ENCODE measurements at regions not wholly inside any gene's neighbourhood (a gene's known extent, or its start where the extent isn't known, plus 50 kb on each side); places are given as distances from the start of the nearest gene placed in this dataset.

- Histone ChIP-seq H3K4me1 (ENCODE audit: insufficient read depth, low read length) (no peaks in the 10 kb centered on the region), H2AFZ (ENCODE audit: low read depth, low read length) (no peak overlapping the region), H3K27me3 (ENCODE audit: insufficient read depth, low read length) (no peaks in the 10 kb centered on the region), H3K4me3 (ENCODE audit: low read length) (no peak overlapping the region), H3K9me3 (ENCODE audit: low read length) (no peaks in the 10 kb centered on the region), H3K36me3 (ENCODE audit: insufficient read depth, low read length) (no peaks in the 10 kb centered on the region)
Measured at GRCh38 chr20:52446421-52447224, 255.0 kb upstream of the ZFP64 start.

DNA sequence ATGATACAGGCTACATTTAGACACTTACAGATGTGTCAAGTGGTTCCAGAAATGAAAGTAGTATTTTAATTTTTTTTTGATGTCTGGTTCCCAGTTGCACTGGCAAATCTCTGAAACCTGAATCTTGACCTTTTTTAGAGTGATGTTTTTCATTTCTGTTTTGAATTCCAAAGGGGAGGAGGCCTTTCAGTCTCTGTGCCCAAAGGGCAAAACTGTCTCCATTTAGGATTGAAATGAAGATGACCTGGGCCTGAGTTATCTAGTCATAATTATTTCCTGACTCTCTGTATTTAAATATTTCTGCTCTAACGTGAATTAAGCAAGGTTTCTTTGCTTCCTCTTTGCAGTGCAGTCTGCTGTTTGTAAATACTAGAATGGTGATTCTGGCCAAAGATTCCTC, 252.9 kb upstream of the ZFP64 start:
- H3K4me3 ChIP-seq (ENCODE audit: low read length): no peak overlapping the region
- no peak overlapping the region for H2AFZ ChIP-seq (ENCODE audit: low read depth, low read length)
- H3K4me1 ChIP-seq (ENCODE audit: insufficient read depth, low read length): no peaks in the 10 kb centered on the region
- no peaks in the 10 kb centered on the region for H3K9me3 ChIP-seq (ENCODE audit: low read length)
- H3K36me3 ChIP-seq (ENCODE audit: insufficient read depth, low read length): no peaks in the 10 kb centered on the region
- H3K27me3 ChIP-seq (ENCODE audit: insufficient read depth, low read length): no peaks in the 10 kb centered on the region

GRCh38 chr20:52443874-52444273, 252.3 kb upstream of the ZFP64 start:
- no peaks in the 10 kb centered on the region for H3K36me3 ChIP-seq (ENCODE audit: insufficient read depth, low read length)
- no peaks in the 10 kb centered on the region for H3K9me3 ChIP-seq (ENCODE audit: low read length)
- no peaks in the 10 kb centered on the region for H3K4me1 ChIP-seq (ENCODE audit: insufficient read depth, low read length)
- H2AFZ ChIP-seq (ENCODE audit: low read depth, low read length): no peak overlapping the region
- no peaks in the 10 kb centered on the region for H3K27me3 ChIP-seq (ENCODE audit: insufficient read depth, low read length)
- H3K4me3 ChIP-seq (ENCODE audit: low read length): no peak overlapping the region

DNA sequence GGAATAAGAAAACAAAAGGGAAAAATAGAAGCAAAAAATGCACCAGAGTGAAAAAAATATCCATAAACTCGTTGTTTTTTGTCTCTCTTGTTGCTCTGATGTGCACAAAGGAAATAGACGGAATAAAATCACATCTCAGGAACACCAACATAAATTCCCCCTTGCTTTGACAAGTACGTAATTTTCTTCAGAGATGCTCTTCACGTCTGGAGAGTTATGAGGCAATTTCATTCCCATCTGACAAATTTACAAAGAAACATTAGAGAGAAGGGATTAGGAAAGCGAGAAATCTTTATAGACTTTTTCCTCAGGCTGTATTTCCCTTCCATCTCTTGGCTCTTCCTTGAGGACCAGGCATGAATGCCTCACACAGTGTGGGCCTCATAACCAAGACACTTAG, 250.1 kb upstream of the ZFP64 start:
- no peak overlapping the region for H3K4me3 ChIP-seq (ENCODE audit: low read length)
- H3K27me3 ChIP-seq (ENCODE audit: insufficient read depth, low read length): no peaks in the 10 kb centered on the region
- no peaks in the 10 kb centered on the region for H3K36me3 ChIP-seq (ENCODE audit: insufficient read depth, low read length)
- H3K4me1 ChIP-seq (ENCODE audit: insufficient read depth, low read length): no peaks in the 10 kb centered on the region
- H3K9me3 ChIP-seq (ENCODE audit: low read length): no peaks in the 10 kb centered on the region
- no peak overlapping the region for H2AFZ ChIP-seq (ENCODE audit: low read depth, low read length)

DNA sequence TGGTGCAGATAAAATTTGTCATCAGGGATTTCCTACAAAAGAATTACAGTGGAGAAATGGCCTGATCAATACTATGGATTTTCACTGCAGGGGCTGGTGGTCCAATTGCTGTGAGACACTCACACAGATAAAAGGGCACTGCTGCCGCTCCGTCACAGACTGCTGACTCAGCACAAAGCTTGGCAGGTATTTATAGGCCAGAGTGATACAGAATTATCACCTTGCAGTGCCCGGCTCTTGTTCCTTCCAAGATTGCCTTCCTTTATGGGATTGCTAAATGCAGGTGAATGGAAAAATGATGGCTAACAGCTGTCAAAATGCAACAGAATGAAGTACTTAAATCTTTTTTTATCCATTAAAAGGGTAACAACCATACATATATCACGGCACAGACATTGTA, 247.8 kb upstream of the ZFP64 start:
- H2AFZ ChIP-seq (ENCODE audit: low read depth, low read length): no peak overlapping the region
- no peak overlapping the region for H3K4me3 ChIP-seq (ENCODE audit: low read length)
- H3K27me3 ChIP-seq (ENCODE audit: insufficient read depth, low read length): no peaks in the 10 kb centered on the region
- no peaks in the 10 kb centered on the region for H3K36me3 ChIP-seq (ENCODE audit: insufficient read depth, low read length)
- H3K4me1 ChIP-seq (ENCODE audit: insufficient read depth, low read length): no peaks in the 10 kb centered on the region
- no peaks in the 10 kb centered on the region for H3K9me3 ChIP-seq (ENCODE audit: low read length)

GRCh38 chr20:52438326-52438963, 246.9 kb upstream of the ZFP64 start:
- Histone ChIP-seq H3K4me1 (ENCODE audit: insufficient read depth, low read length) (no peaks in the 10 kb centered on the region), H3K36me3 (ENCODE audit: insufficient read depth, low read length) (no peaks in the 10 kb centered on the region), H3K4me3 (ENCODE audit: low read length) (no peak overlapping the region), H3K9me3 (ENCODE audit: low read length) (no peaks in the 10 kb centered on the region), H3K27me3 (ENCODE audit: insufficient read depth, low read length) (no peaks in the 10 kb centered on the region), H2AFZ (ENCODE audit: low read depth, low read length) (no peak overlapping the region)

DNA sequence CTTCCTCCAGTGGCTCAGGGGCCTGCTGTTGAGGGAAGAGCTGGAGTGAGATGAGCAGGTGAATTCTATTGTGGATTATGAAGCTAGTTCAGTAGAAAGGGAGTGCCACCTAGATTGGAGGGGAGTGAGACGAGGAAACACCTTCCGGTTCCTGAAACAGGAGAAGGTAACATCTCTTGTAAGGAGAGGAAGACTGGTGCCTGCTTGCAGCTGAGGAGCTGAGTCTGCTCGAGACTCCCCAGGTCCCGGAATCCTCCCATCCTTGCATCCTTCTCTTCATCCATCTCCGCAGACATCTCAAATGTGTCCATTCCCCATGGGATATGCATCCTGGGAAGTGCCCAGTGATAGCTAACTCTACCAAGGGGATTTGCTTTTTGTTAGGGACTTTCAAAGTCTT, 242.9 kb upstream of the ZFP64 start:
- Histone ChIP-seq H3K9me3 (ENCODE audit: low read length) (no peaks in the 10 kb centered on the region), H2AFZ (ENCODE audit: low read depth, low read length) (no peak overlapping the region), H3K36me3 (ENCODE audit: insufficient read depth, low read length) (no peaks in the 10 kb centered on the region), H3K4me1 (ENCODE audit: insufficient read depth, low read length) (no peaks in the 10 kb centered on the region), H3K4me3 (ENCODE audit: low read length) (no peak overlapping the region), H3K27me3 (ENCODE audit: insufficient read depth, low read length) (no peaks in the 10 kb centered on the region)

- no peaks in the 10 kb centered on the region for H3K9me3 ChIP-seq (ENCODE audit: low read length)
- no peaks in the 10 kb centered on the region for H3K27me3 ChIP-seq (ENCODE audit: insufficient read depth, low read length)
- no peaks in the 10 kb centered on the region for H3K4me1 ChIP-seq (ENCODE audit: insufficient read depth, low read length)
- H3K36me3 ChIP-seq (ENCODE audit: insufficient read depth, low read length): no peaks in the 10 kb centered on the region
- no peak overlapping the region for H3K4me3 ChIP-seq (ENCODE audit: low read length)
- H2AFZ ChIP-seq (ENCODE audit: low read depth, low read length): no peak overlapping the region
Measured at GRCh38 chr20:52434041-52434425, 242.5 kb upstream of the ZFP64 start.

- Histone ChIP-seq H3K36me3 (ENCODE audit: insufficient read depth, low read length) (no peaks in the 10 kb centered on the region), H3K9me3 (ENCODE audit: low read length) (no peaks in the 10 kb centered on the region)
Measured at GRCh38 chr20:52433326-52434040, 241.9 kb upstream of the ZFP64 start.

DNA sequence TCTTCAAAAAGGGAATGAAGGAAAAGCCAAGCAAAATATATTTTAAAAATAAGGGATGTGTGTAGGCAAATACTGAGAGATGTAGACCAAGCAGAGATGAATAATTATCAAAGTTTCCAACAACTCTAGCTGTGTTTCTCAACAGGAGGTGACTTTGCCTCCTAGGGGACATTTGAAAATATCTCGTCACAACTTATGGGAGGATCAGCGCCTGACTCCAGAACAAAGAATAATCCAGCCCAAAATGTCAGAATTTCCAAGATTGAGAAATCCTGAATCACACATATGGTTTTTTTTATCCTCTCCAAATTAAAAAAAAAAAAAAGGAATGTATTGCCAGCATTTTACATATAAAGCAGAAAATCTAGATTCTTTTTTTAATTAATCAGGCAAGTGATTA, 241.2 kb upstream of the ZFP64 start:
- no peak overlapping the region for H3K4me3 ChIP-seq (ENCODE audit: low read length)
- no peaks in the 10 kb centered on the region for H3K27me3 ChIP-seq (ENCODE audit: insufficient read depth, low read length)
- no peaks in the 10 kb centered on the region for H3K4me1 ChIP-seq (ENCODE audit: insufficient read depth, low read length)
- H3K36me3 ChIP-seq (ENCODE audit: insufficient read depth, low read length): no peaks in the 10 kb centered on the region
- H2AFZ ChIP-seq (ENCODE audit: low read depth, low read length): no peak overlapping the region
- no peaks in the 10 kb centered on the region for H3K9me3 ChIP-seq (ENCODE audit: low read length)

More at GRCh38 chr20:52433326-52434040, 241.9 kb upstream of the ZFP64 start:
- H3K4me3 ChIP-seq (ENCODE audit: low read length): no peak overlapping the region
- no peak overlapping the region for H2AFZ ChIP-seq (ENCODE audit: low read depth, low read length)
- no peaks in the 10 kb centered on the region for H3K4me1 ChIP-seq (ENCODE audit: insufficient read depth, low read length)
- H3K27me3 ChIP-seq (ENCODE audit: insufficient read depth, low read length): no peaks in the 10 kb centered on the region

DNA sequence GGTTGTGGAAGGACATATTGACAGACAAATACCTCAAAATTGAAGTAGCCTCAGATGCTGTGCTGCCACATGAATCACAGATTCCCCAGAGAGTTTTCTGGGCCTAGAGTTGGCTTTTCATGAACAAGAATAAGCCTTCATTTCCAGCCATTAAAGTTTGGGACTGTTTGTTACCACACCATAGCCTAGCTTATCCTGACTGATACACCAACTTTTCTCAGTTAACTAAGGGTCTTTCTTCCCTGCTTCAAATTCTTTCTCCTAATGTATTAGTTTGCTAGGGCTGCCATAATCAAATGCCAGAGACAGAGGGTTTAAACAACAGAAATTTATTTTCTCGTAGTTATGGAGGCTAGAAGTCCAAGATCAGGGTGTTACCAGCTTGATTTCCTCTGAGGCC, 237.4 kb upstream of the ZFP64 start:
- no peak overlapping the region for H3K4me3 ChIP-seq (ENCODE audit: low read length)
- no peak overlapping the region for H2AFZ ChIP-seq (ENCODE audit: low read depth, low read length)
- H3K36me3 ChIP-seq (ENCODE audit: insufficient read depth, low read length): no peaks in the 10 kb centered on the region
- no peaks in the 10 kb centered on the region for H3K27me3 ChIP-seq (ENCODE audit: insufficient read depth, low read length)
- no peaks in the 10 kb centered on the region for H3K9me3 ChIP-seq (ENCODE audit: low read length)
- H3K4me1 ChIP-seq (ENCODE audit: insufficient read depth, low read length): no peaks in the 10 kb centered on the region

DNA sequence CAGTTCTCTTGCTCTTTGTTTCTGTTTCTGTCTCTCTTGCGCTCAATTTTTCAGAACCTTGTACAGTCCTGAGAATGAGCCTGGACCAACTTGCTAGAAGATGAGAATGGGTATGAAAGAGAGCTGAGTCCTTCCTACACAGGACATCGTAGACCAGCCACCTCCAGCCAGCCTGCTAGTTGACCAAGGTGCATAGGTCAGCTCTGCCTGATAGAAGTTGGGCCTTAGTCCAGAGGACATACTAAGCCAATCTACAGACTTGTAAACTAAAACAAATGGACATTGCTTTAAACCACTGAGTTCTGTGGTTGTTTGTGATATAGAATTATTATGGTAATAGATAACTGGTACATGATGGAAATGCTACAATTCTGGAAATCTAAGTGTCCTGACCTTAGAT, 236.4 kb upstream of the ZFP64 start:
- Histone ChIP-seq H3K4me1 (ENCODE audit: insufficient read depth, low read length) (no peaks in the 10 kb centered on the region), H3K36me3 (ENCODE audit: insufficient read depth, low read length) (no peaks in the 10 kb centered on the region), H3K27me3 (ENCODE audit: insufficient read depth, low read length) (no peaks in the 10 kb centered on the region), H3K9me3 (ENCODE audit: low read length) (no peaks in the 10 kb centered on the region), H2AFZ (ENCODE audit: low read depth, low read length) (no peak overlapping the region), H3K4me3 (ENCODE audit: low read length) (no peak overlapping the region)

- Histone ChIP-seq H3K27me3 (ENCODE audit: insufficient read depth, low read length) (no peaks in the 10 kb centered on the region), H2AFZ (ENCODE audit: low read depth, low read length) (no peak overlapping the region), H3K4me3 (ENCODE audit: low read length) (no peak overlapping the region), H3K9me3 (ENCODE audit: low read length) (no peaks in the 10 kb centered on the region), H3K4me1 (ENCODE audit: insufficient read depth, low read length) (no peaks in the 10 kb centered on the region), H3K36me3 (ENCODE audit: insufficient read depth, low read length) (no peaks in the 10 kb centered on the region)
Measured at GRCh38 chr20:52426856-52427255, 235.3 kb upstream of the ZFP64 start.
